Activated CD4-positive, alpha-beta T cell treated with anti-CD3 and anti-CD28 coated beads for 24 hours (primary cell): ENCODE measurements at regions not wholly inside any gene's neighbourhood (a gene's known extent, or its start where the extent isn't known, plus 50 kb on each side); places are given as distances from the start of the nearest gene placed in this dataset.

Source experiments
- DNase-seq, 2 donors: peaks; one replicate each; pipeline ENCODE4 v3.0.0-alpha.2; 2020; ENCODE audit warnings: low read depth in 2 of 2

DNA sequence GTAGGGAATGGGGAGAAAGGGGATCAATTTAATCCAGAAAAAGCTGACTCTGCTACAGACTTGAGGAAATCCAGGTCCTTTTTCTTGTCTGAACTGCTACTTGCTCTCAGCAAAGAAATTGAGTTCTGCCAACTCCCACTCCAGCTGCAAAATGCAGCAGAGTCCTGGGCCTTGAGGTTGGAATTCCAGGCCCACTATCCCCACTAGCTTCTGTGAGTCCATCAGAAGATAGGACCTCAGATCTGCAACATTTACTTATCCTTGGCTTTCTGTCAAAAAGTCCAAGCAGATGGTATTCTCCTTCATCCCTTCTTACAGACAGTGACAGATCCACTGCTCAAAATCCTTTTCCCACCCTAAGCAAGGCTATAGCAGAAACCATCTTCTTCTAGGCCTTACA lies 219.2 kb downstream of the ARHGAP12 start:
- DNase-seq, result no peak

DNA sequence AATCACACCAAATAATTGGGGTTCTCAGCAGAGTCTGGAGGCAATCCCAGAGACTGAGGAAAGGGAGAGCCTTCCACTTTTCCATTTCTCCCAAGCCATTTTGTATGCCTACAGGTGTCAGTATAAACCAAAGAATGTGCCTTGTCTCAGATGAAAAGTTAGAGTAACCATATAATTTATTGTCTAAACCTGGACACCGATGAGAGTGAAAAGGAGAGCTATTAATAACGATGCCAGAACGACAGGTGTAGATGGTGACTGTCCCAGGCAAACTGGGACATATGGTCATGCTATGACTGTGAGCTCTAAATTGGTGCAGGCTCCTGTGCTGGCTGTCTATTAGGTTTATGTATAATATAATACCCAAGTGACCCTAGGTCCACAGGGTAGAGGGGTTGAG lies 219.6 kb downstream of the ARHGAP12 start:
- DNase-seq, result no peak

DNA sequence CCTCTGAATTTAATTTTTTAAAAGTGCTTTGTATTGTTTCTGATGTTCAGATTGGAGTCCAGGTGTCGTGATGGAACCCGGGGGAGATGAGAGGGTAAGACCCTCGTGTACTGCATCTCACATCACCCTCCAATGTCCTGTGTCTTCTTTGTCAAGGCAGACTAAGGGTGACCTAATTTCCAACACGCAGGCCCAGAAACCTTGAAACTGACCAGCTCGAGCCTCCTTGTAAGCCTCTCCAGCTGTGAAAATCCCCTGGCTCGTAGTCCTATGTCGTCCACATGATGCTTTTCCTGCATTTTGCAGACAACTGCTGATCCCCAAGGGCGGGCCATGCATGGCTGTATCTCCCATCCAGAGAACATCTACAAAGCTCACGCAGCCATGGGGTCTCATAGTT lies 220.2 kb downstream of the ARHGAP12 start:
- no peak for DNase-seq

DNA sequence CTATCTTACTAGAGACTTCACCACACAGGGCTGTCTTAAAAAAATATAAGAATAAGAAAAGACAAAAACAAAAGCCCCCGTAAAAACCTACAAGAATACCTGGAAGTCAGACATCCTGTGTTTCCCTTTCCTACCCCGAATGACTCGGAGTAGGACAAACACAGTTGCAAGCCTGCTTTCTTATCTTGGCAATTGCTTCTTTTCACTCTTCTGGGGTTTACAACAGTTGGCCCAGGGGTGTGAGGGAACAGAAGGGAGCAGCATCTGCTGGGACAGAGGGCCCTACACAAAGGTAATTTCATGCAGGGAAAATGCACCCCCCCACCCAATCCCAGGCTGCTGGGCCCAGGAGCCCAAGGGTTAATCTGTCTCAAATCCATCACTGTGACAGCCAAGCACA lies 220.6 kb downstream of the ARHGAP12 start:
- no peak for DNase-seq

DNA sequence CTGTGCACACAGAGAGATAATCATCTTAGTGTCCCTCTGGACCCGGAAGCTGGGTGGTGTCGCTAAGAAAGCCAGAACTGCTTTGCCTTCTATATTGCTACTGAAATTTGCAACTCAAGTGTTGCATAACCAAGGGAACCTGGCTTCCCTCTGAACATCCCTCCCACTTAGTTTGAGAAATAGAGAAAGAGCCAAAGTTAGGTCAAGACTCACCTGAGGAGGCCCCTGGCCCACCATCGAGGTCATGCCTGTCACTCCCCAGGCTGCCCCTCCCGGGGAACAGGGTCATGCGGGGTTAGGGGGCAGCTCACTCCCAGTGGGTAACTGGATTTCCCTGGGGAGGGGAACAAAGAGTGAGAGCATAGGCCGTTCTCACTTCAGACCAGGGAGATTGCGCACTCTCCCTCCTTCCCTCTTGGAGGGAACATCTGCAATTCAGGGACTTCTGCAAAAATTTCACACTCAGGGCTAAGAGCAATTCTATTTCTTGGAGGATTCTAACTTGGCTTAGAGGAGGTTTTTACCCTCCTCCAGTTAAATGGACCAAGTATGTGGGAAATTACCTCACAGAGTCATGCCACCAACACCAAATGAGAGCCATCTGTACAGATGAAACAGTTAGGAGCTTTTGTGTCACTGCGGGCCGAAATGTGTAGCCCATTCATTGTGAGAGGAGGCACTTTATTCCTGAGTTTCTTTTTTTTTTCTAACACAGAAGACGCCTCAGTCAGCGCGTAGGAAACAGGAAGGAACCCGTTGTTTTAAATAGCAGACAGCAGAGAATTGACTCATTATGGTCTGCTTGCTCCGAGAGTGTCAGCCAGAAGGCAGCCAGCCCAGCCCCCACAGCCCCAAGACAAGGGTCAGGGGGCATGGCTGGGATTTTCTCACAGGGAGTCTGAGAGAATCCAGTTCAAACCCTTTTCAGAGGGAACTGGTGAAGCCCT lies 221.3 kb downstream of the ARHGAP12 start:
- peak; percentile 33 to 34 for DNase-seq

DNA sequence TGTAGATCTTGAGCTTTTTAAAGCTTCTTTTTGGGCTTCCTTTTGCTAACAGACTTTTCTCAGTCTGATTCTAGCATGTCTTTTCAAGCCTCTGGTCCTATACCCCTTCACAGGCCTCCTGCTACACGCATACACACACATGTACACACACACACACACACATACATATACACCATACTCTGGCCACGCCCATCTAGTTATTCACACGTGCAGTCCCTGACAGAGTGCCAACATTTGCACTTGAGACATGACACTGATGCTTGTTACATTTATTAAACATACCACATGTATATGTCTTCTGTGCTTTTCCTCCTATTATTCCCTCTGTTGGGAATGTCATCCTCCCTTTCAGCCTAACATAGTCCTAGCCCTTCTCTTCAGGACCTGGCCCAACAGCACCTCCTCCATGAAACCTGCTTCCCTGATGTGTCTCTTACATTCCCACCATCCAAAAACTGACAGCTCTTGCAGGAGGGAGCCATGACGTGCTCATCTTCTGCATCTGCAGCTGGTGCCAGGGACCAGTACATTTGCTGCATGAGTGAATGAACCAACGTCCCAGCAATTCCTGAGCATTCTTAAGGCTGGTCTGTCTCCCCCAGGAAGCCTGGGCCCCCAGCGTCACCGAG lies 222.1 kb downstream of the ARHGAP12 start:
- no peak for DNase-seq

DNA sequence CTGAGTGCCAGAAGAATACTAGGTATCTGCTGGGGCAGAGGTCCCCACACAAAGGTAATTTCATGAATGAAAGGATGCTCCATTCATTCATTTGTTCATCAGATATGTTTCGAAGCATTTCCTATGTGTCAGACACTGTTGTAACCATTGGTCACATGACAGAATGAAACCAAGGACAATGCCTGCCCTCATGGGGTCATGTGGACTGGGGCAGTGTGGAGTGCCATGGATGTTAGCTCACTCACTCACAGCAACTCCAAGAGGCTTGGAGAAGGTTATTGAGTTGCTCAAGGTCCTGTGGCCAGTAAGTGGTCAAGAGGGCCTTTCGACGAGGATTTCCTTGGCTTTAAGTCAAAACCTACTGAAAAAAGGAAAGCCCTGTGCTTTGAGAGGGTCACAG lies 223.5 kb downstream of the ARHGAP12 start:
- no peak for DNase-seq

DNA sequence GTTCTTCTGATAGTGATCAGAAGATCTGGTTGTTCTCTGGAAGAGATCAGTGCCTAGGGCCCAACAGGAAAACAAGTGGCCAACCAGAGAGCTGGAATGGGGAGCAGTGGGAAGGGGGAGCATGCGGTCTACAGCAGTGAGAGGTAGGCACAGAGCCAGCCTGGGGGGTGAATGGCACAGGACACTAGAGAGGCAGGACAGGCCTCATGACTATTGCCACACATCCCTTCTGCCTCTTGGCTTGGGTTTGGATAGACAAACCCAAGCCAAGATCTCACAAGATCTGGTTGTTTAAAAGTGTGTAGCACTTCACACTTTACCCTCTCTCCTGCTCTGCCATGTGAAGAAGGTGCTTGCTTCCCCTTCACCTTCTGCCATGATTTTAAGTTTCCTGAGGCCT lies 224.4 kb downstream of the ARHGAP12 start:
- DNase-seq, result no peak

DNA sequence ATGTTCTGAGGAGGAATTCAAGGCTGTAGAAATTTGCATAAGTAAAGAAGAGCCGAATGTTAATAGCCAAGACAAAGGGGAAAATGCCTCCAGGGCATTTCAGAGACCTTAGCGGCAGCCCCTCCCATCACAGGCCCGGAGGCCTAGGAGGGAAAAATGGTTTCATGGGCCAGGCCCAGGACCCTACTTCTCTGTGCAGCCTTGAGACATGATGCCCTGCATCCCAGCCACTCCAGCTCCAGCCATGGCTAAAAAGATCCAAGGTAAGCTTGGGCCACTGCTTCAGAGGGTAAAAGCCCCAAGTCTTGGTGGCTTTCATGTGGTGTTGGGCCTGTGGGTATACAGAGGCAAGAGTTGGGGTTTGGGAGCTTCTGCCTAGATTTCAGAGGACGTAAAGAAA lies 225.7 kb downstream of the ARHGAP12 start:
- no peak for DNase-seq

DNA sequence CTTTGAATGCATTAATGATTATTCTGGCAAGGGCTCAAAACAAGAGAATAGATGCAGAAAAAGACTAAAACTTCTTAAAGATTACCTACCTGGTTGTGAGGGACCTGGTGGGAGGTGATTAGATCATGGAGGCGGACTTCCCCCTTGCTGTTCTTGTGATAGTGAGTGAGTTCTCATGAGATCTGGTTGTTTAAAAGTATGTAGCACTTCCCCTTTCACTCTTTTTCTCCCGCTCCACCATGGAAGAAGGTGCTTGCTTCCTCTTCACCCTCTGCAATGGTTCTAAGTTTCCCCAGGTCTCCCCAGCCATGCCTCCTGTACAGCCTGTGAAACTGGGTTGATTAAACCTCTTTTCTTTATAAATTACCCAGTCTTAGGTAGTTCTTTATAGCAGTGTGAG lies 226.6 kb downstream of the ARHGAP12 start:
- no peak for DNase-seq

DNA sequence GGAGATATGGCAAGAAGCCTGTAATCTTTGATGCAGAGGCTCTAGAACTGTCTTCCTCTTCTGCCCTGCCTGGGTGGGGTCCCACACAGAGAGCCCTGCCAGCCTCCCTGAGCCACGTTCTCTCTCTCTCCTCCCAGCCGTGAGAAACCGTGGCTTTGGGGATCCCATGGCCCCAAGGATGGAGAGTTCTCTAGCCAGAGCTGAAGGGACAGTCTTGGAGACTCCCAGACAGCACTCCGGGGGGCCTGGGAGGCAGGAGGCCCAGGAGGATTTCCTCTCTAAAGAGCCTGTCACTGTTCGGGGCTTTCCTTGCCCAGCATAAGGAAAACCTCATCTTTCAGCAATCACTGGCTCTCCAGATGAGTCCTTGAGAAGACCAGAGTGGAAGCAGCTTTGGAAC lies 227.1 kb downstream of the ARHGAP12 start:
- DNase-seq, result no peak

DNA sequence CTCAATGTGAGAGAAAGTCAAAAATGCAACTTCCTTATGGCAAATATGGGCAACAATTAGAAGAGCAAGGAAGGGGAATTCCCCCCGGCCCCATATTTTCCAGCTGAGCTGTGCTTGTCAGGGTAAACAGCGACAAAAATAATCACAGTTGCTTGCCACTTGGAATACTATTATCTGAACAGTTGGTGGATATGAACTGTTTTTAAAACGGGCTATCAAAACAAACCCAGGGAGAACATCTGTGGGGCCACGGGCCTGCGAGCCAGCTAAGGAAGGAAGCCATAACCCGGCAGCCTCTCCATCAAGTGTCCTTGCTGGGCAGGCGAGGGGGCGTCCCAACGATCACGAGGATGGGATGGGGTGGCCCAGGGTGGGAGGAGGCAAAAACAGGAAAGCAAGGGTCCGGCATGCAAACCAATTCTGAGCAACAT lies 228.4 kb downstream of the ARHGAP12 start:
- DNase-seq, result no peak

DNA sequence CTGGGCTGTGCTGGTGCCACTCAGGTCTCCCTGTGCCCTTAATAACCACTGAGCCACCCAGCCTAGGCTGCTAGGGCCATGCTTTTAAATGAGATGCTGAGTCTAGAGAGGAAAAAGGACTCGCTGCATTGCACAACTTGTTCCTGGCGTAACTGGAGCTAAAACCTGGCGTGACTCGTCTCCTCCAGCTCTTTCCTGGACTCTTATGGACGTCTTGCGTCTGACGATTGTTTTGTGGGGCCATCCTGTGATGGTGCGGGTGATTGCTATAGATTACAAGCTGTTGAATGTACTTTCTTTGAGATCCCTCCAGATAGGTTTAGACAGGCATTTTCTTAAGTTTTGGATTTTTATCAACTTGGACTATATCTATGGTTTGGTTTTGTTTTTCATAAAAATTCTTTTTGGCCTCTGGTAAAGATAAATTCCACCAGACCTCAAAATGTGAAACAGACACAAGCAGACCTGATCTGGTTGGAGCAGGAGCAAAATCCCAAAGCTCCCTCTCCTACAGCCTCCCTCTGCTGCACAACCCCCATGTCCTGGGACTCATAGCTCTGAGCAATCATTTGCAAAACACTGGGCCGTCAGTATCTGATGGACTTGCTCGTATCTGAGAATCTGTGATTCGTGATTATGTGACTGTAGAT lies 230.3 kb downstream of the ARHGAP12 start:
- DNase-seq, result no peak

DNA sequence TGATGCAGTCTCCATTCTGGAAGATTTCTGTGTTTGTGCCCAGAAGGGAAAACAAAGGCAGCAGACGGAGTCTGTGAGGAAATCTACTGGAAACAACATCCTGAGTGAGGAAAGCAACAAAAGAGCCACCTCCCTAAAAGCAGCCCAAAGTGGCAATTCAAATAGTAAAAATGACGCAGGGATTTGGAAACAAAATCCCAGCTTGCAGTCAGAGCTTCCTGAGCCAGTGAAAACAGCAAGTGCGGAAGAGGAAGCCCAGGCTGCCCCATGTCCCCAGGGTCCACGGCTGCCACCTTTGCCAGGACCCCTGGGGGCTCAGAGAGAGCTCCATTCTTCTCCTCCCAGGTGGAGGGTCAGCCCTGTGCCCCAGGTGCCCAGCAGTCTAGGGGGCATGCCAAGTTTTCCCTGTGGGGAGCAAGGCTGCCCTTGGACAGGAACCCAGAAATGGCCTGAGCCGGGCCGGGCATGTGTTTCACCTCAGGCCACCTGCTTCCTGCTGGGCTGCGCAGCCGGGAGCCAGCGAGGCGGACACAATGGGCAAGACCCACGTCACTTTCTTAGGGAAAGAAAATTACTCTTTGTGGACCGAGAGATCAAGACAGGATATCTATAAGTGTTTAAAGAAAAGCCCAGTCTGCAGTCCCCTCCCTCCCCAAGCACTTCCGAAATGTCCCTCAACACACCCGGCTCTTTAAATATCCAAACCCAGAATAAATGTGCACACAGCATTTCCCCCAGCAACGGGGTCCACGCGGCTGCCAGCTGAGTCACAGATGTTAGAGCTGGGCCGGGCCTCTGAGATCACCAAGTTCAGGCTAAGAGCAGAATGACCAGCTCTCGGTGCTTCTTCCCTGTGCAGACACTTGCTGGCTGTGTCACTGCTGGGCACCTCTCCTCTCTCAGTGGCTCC lies 231.1 kb downstream of the ARHGAP12 start:
- DNase-seq, result no peak

DNA sequence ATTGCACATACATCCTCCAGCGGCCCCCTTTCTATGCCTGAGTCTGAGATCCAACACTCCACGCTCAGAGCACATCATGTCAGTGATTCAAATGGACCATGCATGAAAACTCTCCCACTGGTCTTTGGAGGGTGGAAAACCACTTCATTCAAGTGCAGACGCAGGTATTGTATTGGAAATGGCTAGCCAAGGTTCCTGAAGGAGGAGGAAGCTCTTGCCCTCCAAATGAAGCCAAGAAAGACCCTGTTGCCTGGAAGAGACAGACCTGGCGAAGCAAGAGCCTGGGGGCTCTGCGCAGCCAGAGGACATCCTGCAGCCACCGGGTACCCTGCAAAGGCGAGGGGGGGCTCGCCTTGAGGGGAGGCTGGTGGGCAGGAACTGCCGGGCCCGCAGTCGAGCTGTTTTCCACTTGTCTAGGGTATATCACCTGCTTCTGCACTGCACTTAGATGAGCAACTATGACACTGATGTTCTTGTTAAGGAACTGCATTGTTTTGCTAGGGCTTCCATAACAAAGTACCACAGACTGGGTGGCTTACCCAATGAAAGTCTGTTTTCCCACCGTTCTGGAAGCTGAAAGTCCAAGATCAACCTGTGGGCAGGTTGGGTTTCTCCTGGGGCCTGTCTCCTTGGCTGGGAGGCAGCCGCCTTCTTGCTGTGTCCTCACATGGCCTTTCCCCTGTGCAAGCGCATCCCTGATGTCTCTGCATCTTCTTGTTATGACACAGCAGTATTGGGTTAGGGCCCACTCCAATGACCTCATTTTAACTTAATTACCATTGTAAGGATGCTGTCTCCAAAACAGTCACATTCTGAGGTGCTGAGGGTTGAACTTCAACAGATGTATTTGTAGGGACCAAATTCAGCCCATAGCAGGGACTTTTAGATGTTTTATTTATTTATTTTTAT lies 233.4 kb downstream of the ARHGAP12 start:
- no peak for DNase-seq

DNA sequence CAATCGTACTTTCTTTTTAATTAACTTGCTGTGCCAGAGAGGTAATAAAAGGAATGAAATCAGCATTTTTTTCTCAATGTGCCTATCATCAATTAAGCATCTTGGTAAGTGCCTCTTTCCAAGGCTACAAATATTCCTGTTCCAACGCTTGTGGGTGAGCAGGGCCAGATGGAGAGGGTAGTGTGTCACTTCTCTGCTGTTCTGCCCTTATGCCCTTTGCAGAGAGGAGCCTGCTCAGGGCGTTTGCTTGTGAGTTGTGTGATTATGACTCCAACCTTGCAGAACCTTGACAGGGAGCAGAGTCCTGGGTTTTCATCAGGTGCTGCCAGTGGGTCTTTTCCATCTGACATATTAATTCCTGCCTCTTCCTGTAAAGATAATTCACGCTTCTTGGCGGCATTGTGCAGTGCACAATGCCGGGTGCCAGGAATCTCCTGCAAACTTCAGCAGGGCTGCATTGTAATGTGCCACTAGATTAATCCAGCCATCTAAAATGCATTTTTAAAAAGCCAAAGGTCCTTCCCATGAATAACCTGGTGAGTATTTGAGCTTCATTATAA lies 234.4 kb downstream of the ARHGAP12 start:
- no peak for DNase-seq

DNA sequence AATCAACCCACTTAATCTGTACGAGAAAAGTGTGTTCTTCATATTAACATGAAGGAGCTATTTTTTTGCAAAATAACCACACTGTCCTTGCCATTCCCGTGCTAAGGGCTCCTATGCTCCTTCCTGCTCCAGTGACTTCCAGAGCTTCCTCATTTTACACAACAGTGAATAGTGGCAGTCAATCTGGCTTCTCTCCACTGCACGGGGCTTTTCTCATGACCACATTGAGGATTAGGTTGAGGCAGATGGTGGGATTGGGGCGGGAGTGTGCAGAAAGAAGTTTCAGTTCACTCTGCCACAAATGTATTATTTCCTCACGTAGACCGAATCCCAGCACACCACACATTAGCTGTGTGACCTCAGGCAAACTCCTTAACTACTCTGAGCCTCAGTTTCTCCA lies 235.1 kb downstream of the ARHGAP12 start:
- DNase-seq, result no peak

DNA sequence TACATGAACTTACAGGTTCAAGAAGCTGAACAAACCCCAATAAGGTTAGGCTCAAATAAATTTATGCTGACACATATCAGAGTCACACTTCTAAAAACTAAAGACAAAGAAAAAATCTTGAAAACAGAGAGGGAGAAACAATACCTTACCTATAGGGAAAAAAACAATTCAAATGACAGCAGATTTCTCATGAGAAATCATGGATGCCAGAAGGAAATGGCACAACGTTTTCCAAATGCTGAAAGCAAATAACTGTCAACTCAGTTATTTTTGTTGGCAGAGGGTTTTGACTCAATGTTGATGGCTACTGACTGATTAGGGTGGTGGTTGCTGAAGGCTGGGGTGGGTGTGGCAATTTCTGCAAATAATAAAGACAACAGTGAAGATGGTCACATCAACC lies 239.4 kb downstream of the ARHGAP12 start:
- DNase-seq, result no peak

DNA sequence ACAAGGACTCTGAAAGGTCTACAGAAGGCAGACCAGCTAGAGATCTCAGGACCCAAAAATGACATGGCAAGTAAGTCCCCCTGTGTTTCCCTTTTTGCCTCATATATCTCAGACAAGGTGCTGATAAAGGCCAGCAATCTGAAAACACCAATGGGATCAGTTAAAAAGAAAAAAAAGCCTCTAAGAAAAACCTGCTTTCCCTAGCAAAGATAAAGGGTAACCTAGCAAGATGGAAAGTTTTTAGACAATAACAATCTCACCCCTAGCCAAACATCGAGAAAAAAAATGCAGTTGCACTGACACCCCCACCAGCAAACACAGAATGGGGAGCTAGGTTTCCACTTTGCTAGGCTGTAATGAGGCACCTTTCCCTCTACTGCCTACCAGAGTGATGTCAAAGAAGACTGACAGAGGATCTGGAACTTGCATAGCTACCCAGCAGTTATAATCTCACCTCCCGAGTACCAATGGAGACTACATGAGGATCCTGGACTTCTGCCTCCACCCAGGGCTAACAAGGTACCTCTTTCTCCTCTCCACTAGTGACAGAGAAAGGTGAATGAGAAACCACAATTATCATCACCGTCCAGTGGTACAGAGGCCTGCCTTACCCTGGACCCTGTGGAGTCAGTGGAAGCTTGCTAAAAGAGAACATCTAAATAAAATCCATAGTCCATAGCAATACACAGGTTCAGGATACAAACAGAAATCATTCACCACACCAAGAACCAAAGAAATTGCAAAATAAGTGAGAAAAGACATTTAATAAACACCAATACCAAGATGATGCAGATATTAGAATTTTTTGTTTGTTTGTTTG lies 240.8 kb downstream of the ARHGAP12 start:
- no peak for DNase-seq
